GM23338 (cell line): ENCODE measurements at regions not wholly inside any gene's neighbourhood (a gene's known extent, or its start where the extent isn't known, plus 50 kb on each side); places are given as distances from the start of the nearest gene placed in this dataset.

Experiments used
- CREB1 ChIP-seq: fragments of 250-450 bp; sonication (Bioruptor Pico); IDR thresholded peaks from 2 replicates; pipeline ENCODE4 v1.5.0; 2020; ENCODE audit warnings: low read depth, mild to moderate bottlenecking, moderate library complexity
- CTCF ChIP-seq, 2 experiments: fragments of 200-600 bp in 1 of 2; sonication (generic) in 1 of 2; conservative IDR thresholded peaks; 2 replicates each; pipeline versions ENCODE4 v1.5.1 to v1.6.1; 2016 to 2017; ENCODE audit warnings: antibody characterized with exemption in 2 of 2, low read depth in 2 of 2, mild to moderate bottlenecking in 2 of 2, moderate library complexity in 1 of 2
- EZH2 ChIP-seq: fragments of 200-600 bp; sonication (generic); IDR thresholded peaks from one replicate; pipeline ENCODE4 v1.8.0; 2017; ENCODE audit warnings: antibody characterized with exemption, mild to moderate bottlenecking, low read depth; ENCODE audit not compliant: unreplicated experiment
- EZH2phosphoT487 ChIP-seq: fragments of 200-600 bp; sonication (generic); IDR thresholded peaks from one replicate; pipeline ENCODE4 v1.8.1; 2018; ENCODE audit warnings: antibody characterized with exemption; ENCODE audit not compliant: unreplicated experiment
- JUNB ChIP-seq: IDR thresholded peaks from one replicate; pipeline ENCODE4 v1.6.1; 2016; ENCODE audit warnings: antibody characterized with exemption; ENCODE audit not compliant: unreplicated experiment
- POLR2AphosphoS5 ChIP-seq: IDR thresholded peaks from 2 replicates; pipeline ENCODE4 v1.6.1; 2016; ENCODE audit warnings: antibody characterized with exemption, low read depth
- REST ChIP-seq: IDR thresholded peaks from one replicate; pipeline ENCODE4 v1.6.1; 2018; ENCODE audit warnings: antibody characterized with exemption; ENCODE audit not compliant: unreplicated experiment

- TF ChIP-seq CTCF (conservative IDR thresholded peaks at IDR 0.05; ENCODE audit: low read depth in 2 of 2) (no peak), EZH2phosphoT487 (no peak), EZH2 (no peak), POLR2AphosphoS5 (no peak), REST (no peak), CREB1 (no peak), JUNB (no peak)
These were observed 119.4 kb upstream of the NPHP3 start for GRCh38 chr3:132841621-132842020.
